Endothelial cell (in vitro differentiated cells): ENCODE measurements at regions not wholly inside any gene's neighbourhood (a gene's known extent, or its start where the extent isn't known, plus 50 kb on each side); places are given as distances from the start of the nearest gene placed in this dataset.

Source experiments
- DNase-seq: peaks from one replicate; pipeline ENCODE4 v3.0.0; 2021; ENCODE audit warnings: low spot score
- H3K27ac Mint-ChIP-seq: one replicate; pipeline ENCODE4 v1.8.0; 2021; ENCODE audit warnings: mixed read lengths, inconsistent platforms; ENCODE audit not compliant: unreplicated experiment
- H3K27me3 Mint-ChIP-seq: one replicate; pipeline ENCODE4 v1.8.0; 2021; ENCODE audit warnings: mild to moderate bottlenecking, moderate library complexity, mixed read lengths, inconsistent platforms; ENCODE audit not compliant: unreplicated experiment
- H3K36me3 Mint-ChIP-seq: one replicate; pipeline ENCODE4 v1.8.0; 2021; ENCODE audit warnings: mild to moderate bottlenecking, low read depth, mixed read lengths, inconsistent platforms; ENCODE audit not compliant: unreplicated experiment
- H3K4me1 Mint-ChIP-seq: one replicate; pipeline ENCODE4 v1.8.0; 2021; ENCODE audit warnings: mild to moderate bottlenecking, mixed read lengths, inconsistent platforms; ENCODE audit not compliant: unreplicated experiment
- H3K4me3 Mint-ChIP-seq: one replicate; pipeline ENCODE4 v1.8.0; 2021; ENCODE audit warnings: mild to moderate bottlenecking, mixed read lengths, inconsistent platforms; ENCODE audit not compliant: unreplicated experiment
- H3K9me3 Mint-ChIP-seq: one replicate; pipeline ENCODE4 v1.8.0; 2021; ENCODE audit warnings: mixed read lengths, inconsistent platforms; ENCODE audit not compliant: unreplicated experiment
- TF ChIP-seq, protein P1 (sequence below): fragments of 200-600 bp; sonication (generic); IDR thresholded peaks from one replicate; pipeline ENCODE4 v1.5.0; 2021; ENCODE audit warnings: antibody characterized with exemption; ENCODE audit not compliant: unreplicated experiment

DNA sequence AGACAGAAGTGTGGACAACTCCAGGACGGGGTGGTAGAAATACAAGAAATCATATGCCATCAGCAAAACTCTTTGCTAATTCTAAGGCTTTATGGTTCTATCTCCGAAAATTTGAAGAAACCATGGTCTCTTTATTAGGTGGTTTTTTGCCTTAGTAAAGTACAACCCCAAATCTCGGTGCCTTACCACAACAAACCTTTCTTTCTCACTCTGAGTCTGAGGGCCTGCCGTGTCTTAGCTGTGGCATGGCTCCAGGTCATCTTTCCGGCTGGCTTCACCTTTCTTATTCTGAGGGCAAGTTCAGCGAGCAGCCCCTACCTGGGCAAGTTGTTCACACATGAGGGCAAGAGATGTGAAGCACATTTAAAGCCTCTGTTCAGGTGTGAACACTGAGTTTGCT is 280.6 kb downstream of the TTLL7 start:
- no peaks in the 10 kb centered on the region for H3K36me3 Mint-ChIP-seq
- H3K27me3 Mint-ChIP-seq, result no peaks in the 10 kb centered on the region
- no peaks in the 10 kb centered on the region for H3K4me1 Mint-ChIP-seq
- H3K9me3 Mint-ChIP-seq, result no peaks in the 10 kb centered on the region
- H3K27ac Mint-ChIP-seq, result no peak overlapping the region
- no peak for DNase-seq
- TF ChIP-seq, protein P1, sequence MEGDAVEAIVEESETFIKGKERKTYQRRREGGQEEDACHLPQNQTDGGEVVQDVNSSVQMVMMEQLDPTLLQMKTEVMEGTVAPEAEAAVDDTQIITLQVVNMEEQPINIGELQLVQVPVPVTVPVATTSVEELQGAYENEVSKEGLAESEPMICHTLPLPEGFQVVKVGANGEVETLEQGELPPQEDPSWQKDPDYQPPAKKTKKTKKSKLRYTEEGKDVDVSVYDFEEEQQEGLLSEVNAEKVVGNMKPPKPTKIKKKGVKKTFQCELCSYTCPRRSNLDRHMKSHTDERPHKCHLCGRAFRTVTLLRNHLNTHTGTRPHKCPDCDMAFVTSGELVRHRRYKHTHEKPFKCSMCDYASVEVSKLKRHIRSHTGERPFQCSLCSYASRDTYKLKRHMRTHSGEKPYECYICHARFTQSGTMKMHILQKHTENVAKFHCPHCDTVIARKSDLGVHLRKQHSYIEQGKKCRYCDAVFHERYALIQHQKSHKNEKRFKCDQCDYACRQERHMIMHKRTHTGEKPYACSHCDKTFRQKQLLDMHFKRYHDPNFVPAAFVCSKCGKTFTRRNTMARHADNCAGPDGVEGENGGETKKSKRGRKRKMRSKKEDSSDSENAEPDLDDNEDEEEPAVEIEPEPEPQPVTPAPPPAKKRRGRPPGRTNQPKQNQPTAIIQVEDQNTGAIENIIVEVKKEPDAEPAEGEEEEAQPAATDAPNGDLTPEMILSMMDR, result no peak
- H3K4me3 Mint-ChIP-seq, result no peak overlapping the region

- no peaks in the 10 kb centered on the region for H3K4me1 Mint-ChIP-seq
- H3K36me3 Mint-ChIP-seq, result no peaks in the 10 kb centered on the region
- H3K27me3 Mint-ChIP-seq, result no peaks in the 10 kb centered on the region
- no peak for DNase-seq
- H3K9me3 Mint-ChIP-seq, result no peaks in the 10 kb centered on the region
- no peak overlapping the region for H3K4me3 Mint-ChIP-seq
- TF ChIP-seq, protein P1, result no peak
- no peak overlapping the region for H3K27ac Mint-ChIP-seq
Measured at GRCh38 chr1:83717785-83718184, 281.1 kb downstream of the TTLL7 start.

GRCh38 chr1:83716641-83717040 is 282.3 kb downstream of the TTLL7 start:
- TF ChIP-seq, protein P1, result no peak
- H3K27ac Mint-ChIP-seq, result no peak overlapping the region
- H3K4me3 Mint-ChIP-seq, result no peak overlapping the region
- H3K9me3 Mint-ChIP-seq, result no peaks in the 10 kb centered on the region
- no peaks in the 10 kb centered on the region for H3K27me3 Mint-ChIP-seq
- no peak for DNase-seq
- H3K4me1 Mint-ChIP-seq, result no peaks in the 10 kb centered on the region
- H3K36me3 Mint-ChIP-seq, result no peaks in the 10 kb centered on the region

DNA sequence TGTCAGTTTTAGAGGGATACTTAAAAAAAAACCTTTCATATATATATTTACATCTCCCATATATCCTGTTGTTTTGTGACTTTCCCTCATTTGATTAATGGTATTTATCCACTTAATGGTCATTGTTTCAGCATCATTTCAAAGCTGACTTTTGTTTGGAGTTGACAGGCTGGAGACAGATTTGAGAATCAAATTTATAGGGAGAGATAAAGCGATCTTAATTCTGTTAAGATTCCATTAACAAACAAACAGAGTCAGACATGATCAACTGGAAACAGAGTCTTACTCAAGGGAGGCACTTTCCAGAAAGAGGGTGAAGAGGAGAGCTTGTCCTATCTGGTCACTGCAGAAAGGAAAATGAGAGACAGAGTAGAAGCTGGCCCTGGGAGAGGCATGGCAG is 283.4 kb downstream of the TTLL7 start:
- no peak overlapping the region for H3K27ac Mint-ChIP-seq
- no peaks in the 10 kb centered on the region for H3K27me3 Mint-ChIP-seq
- H3K4me3 Mint-ChIP-seq, result no peak overlapping the region
- no peaks in the 10 kb centered on the region for H3K36me3 Mint-ChIP-seq
- DNase-seq, result no peak
- H3K4me1 Mint-ChIP-seq, result no peaks in the 10 kb centered on the region
- TF ChIP-seq, protein P1, result no peak
- no peaks in the 10 kb centered on the region for H3K9me3 Mint-ChIP-seq

DNA sequence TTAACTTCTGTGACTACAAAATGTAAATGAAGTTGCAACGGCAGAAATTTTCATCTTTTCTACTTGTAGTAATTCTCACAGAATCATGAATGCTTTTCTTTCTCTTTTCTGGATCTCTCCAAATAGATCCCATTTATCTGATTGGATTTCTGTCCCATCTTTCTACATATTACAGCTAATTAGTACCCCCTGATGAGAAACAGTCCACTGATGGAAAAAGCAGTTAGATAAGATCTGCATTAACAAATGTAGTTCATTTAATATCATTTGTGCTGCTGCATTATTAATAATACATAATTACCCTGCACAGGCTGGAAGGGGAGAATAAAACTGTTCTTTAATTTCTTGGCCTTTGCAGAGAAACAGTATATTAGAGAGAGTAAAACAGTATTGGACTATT is 289.3 kb downstream of the TTLL7 start:
- no peaks in the 10 kb centered on the region for H3K4me1 Mint-ChIP-seq
- H3K9me3 Mint-ChIP-seq, result no peaks in the 10 kb centered on the region
- H3K4me3 Mint-ChIP-seq, result no peak overlapping the region
- no peaks in the 10 kb centered on the region for H3K27me3 Mint-ChIP-seq
- DNase-seq, result no peak
- H3K27ac Mint-ChIP-seq, result no peak overlapping the region
- H3K36me3 Mint-ChIP-seq, result no peaks in the 10 kb centered on the region
- TF ChIP-seq, protein P1, result no peak
